GM23338 (cell line): ENCODE measurements at regions not wholly inside any gene's neighbourhood (a gene's known extent, or its start where the extent isn't known, plus 50 kb on each side); places are given as distances from the start of the nearest gene placed in this dataset.
A peak's percentile ranks its signal among the peaks of the same experiment; 100 is the strongest.

Source experiments
- ATAC-seq: fragments of 200-7000 bp; cut with Tn5 transposase; 3 replicates; pipeline ENCODE4 v1.9.1; 2020
- DNase-seq: peaks from one replicate; pipeline ENCODE4 v3.0.0-alpha.2; 2015; ENCODE audit warnings: low spot score
- H2AFZ ChIP-seq: fragments of 200-600 bp; sonication (generic); 2 replicates; pipeline ENCODE4 v1.8.0; 2016; ENCODE audit warnings: antibody characterized with exemption, mild to moderate bottlenecking, moderate library complexity
- H3F3A ChIP-seq: fragments of 200-600 bp; sonication (generic); replicated peaks from 2 replicates; pipeline ENCODE4 v1.8.0; 2017; ENCODE audit warnings: antibody characterized with exemption, mixed run types, low read depth
- H3K27ac ChIP-seq: fragments of 200-600 bp; sonication (generic); 2 replicates; pipeline ENCODE4 v1.6.1; 2016; ENCODE audit warnings: low read depth
- H3K27me3 ChIP-seq: fragments of 200-600 bp; sonication (generic); 2 replicates; pipeline ENCODE4 v1.8.0; 2016; ENCODE audit warnings: mild to moderate bottlenecking, mixed run types, moderate library complexity; ENCODE audit not compliant: insufficient read depth
- H3K36me3 ChIP-seq: fragments of 200-600 bp; sonication (generic); 2 replicates; pipeline ENCODE4 v1.8.0; 2016; ENCODE audit warnings: mild to moderate bottlenecking; ENCODE audit not compliant: insufficient read depth
- H3K4me1 ChIP-seq: fragments of 200-600 bp; sonication (generic); 2 replicates; pipeline ENCODE4 v1.8.0; 2016; ENCODE audit warnings: mild to moderate bottlenecking, moderate library complexity; ENCODE audit not compliant: insufficient read depth
- H3K4me2 ChIP-seq: fragments of 200-600 bp; sonication (generic); 2 replicates; pipeline ENCODE4 v1.7.1; 2017; ENCODE audit warnings: mixed run types
- H3K4me3 ChIP-seq: fragments of 200-600 bp; sonication (generic); 2 replicates; pipeline ENCODE4 v1.6.1; 2016; ENCODE audit warnings: mixed run types
- H3K79me2 ChIP-seq: fragments of 200-600 bp; sonication (generic); replicated peaks from 2 replicates; pipeline ENCODE4 v1.8.0; 2017; ENCODE audit warnings: mild to moderate bottlenecking; ENCODE audit not compliant: insufficient read depth
- H3K9me2 ChIP-seq: fragments of 200-600 bp; sonication (generic); 2 replicates; pipeline ENCODE4 v1.8.0; 2017; ENCODE audit not compliant: insufficient read depth
- H4K20me1 ChIP-seq: fragments of 200-600 bp; sonication (generic); replicated peaks from 2 replicates; pipeline ENCODE4 v1.8.0; 2017; ENCODE audit warnings: mild to moderate bottlenecking; ENCODE audit not compliant: insufficient read depth
- H3K27ac Mint-ChIP-seq: 2 replicates; pipeline ENCODE4 v1.8.0; 2020; ENCODE audit warnings: inconsistent platforms, mild to moderate bottlenecking, moderate library complexity, mixed read lengths
- H3K27me3 Mint-ChIP-seq: 3 replicates; pipeline ENCODE4 v1.8.0; 2022; ENCODE audit warnings: low read depth, mild to moderate bottlenecking, moderate library complexity, mixed read lengths, inconsistent platforms; ENCODE audit not compliant: insufficient read depth, poor library complexity
- H3K36me3 Mint-ChIP-seq: 3 replicates; pipeline ENCODE4 v1.8.0; 2021; ENCODE audit warnings: low read depth, mild to moderate bottlenecking, inconsistent platforms, moderate library complexity, mixed read lengths
- H3K4me1 Mint-ChIP-seq: 3 replicates; pipeline ENCODE4 v1.8.0; 2020; ENCODE audit warnings: mild to moderate bottlenecking, inconsistent platforms, mixed read lengths
- H3K4me3 Mint-ChIP-seq: 3 replicates; pipeline ENCODE4 v1.8.0; 2021; ENCODE audit warnings: moderate library complexity, mild to moderate bottlenecking, inconsistent platforms, mixed read lengths
- H3K9me3 Mint-ChIP-seq: 3 replicates; pipeline ENCODE4 v1.8.0; 2020; ENCODE audit warnings: moderate library complexity, mild to moderate bottlenecking, inconsistent platforms, mixed read lengths
- CREB1 ChIP-seq: fragments of 250-450 bp; sonication (Bioruptor Pico); IDR thresholded peaks from 2 replicates; pipeline ENCODE4 v1.5.0; 2020; ENCODE audit warnings: low read depth, mild to moderate bottlenecking, moderate library complexity
- EZH2 ChIP-seq: fragments of 200-600 bp; sonication (generic); IDR thresholded peaks from one replicate; pipeline ENCODE4 v1.8.0; 2017; ENCODE audit warnings: antibody characterized with exemption, mild to moderate bottlenecking, low read depth; ENCODE audit not compliant: unreplicated experiment
- EZH2phosphoT487 ChIP-seq: fragments of 200-600 bp; sonication (generic); IDR thresholded peaks from one replicate; pipeline ENCODE4 v1.8.1; 2018; ENCODE audit warnings: antibody characterized with exemption; ENCODE audit not compliant: unreplicated experiment
- JUNB ChIP-seq: IDR thresholded peaks from one replicate; pipeline ENCODE4 v1.6.1; 2016; ENCODE audit warnings: antibody characterized with exemption; ENCODE audit not compliant: unreplicated experiment
- STAT1 ChIP-seq: IDR thresholded peaks from one replicate; pipeline ENCODE4 v1.6.1; 2016; ENCODE audit warnings: antibody characterized with exemption; ENCODE audit not compliant: unreplicated experiment
- ZNF114 ChIP-seq: fragments of 250-450 bp; sonication (Bioruptor Pico); IDR thresholded peaks from 2 replicates; pipeline ENCODE4 v1.5.0; 2020; ENCODE audit warnings: mild to moderate bottlenecking, moderate library complexity
- ZNF331 ChIP-seq: fragments of 250-450 bp; sonication (Bioruptor Pico); IDR thresholded peaks from 2 replicates; pipeline ENCODE4 v1.5.0; 2020; ENCODE audit warnings: low read depth, mild to moderate bottlenecking, moderate library complexity
- TF ChIP-seq, protein P1 (sequence below): IDR thresholded peaks from one replicate; pipeline ENCODE4 v1.6.1; 2018; ENCODE audit warnings: antibody characterized with exemption; ENCODE audit not compliant: unreplicated experiment

DNA sequence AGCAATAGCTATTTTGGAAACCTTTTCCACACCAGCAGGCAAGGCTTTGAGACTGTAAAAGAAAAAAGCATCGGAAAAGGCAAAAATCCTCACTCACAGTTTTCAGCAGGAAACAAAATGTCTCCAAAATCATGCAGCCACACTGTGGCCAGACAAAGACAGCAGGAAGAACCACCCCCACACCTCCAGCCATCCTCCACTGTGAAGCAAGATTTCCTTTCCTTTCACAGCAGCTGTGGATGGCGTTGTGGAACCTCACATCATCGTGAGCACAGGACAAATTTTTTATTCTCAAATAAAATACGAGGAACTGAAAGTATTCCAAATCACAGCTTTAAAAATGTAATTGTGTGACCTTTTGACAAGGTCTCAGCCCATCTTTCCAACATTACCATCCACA lies 351.7 kb upstream of the NOCT start:
- no peaks in the 10 kb centered on the region; the same call in 2 of the 3 replicates for H3K36me3 Mint-ChIP-seq
- DNase-seq, result no peak
- ATAC-seq, result no peak
- H3K4me3 Mint-ChIP-seq, result no peak overlapping the region
- H3F3A ChIP-seq, result peaks cover 6% of the 10 kb centered on the region; the same call in 1 of the 2 replicates
- H3K4me1 ChIP-seq, result peaks cover 28% of the 10 kb centered on the region
- peaks cover 23% of the 10 kb centered on the region for H3K9me2 ChIP-seq
- H3K36me3 ChIP-seq, result no peaks in the 10 kb centered on the region
- no peaks in the 10 kb centered on the region; the same call in 2 of the 3 replicates for H3K9me3 Mint-ChIP-seq
- H2AFZ ChIP-seq, result peak overlapping the region; percentile 95
- H3K4me2 ChIP-seq, result no peak overlapping the region
- no peaks in the 10 kb centered on the region for H4K20me1 ChIP-seq
- H3K27me3 ChIP-seq, result no peaks in the 10 kb centered on the region
- TF ChIP-seq STAT1 (no peak), EZH2phosphoT487 (no peak), ZNF114 (no peak), EZH2 (no peak)
- TF ChIP-seq, protein P1, sequence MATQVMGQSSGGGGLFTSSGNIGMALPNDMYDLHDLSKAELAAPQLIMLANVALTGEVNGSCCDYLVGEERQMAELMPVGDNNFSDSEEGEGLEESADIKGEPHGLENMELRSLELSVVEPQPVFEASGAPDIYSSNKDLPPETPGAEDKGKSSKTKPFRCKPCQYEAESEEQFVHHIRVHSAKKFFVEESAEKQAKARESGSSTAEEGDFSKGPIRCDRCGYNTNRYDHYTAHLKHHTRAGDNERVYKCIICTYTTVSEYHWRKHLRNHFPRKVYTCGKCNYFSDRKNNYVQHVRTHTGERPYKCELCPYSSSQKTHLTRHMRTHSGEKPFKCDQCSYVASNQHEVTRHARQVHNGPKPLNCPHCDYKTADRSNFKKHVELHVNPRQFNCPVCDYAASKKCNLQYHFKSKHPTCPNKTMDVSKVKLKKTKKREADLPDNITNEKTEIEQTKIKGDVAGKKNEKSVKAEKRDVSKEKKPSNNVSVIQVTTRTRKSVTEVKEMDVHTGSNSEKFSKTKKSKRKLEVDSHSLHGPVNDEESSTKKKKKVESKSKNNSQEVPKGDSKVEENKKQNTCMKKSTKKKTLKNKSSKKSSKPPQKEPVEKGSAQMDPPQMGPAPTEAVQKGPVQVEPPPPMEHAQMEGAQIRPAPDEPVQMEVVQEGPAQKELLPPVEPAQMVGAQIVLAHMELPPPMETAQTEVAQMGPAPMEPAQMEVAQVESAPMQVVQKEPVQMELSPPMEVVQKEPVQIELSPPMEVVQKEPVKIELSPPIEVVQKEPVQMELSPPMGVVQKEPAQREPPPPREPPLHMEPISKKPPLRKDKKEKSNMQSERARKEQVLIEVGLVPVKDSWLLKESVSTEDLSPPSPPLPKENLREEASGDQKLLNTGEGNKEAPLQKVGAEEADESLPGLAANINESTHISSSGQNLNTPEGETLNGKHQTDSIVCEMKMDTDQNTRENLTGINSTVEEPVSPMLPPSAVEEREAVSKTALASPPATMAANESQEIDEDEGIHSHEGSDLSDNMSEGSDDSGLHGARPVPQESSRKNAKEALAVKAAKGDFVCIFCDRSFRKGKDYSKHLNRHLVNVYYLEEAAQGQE, result no peak
- peaks cover 26% of the 10 kb centered on the region for H3K4me1 Mint-ChIP-seq
- no peaks in the 10 kb centered on the region for H3K79me2 ChIP-seq
- H3K4me3 ChIP-seq, result no peak overlapping the region
- H3K27ac Mint-ChIP-seq, result no peak overlapping the region
- no peak overlapping the region for H3K27ac ChIP-seq
- peaks cover 12% of the 10 kb centered on the region for H3K27me3 Mint-ChIP-seq

DNA sequence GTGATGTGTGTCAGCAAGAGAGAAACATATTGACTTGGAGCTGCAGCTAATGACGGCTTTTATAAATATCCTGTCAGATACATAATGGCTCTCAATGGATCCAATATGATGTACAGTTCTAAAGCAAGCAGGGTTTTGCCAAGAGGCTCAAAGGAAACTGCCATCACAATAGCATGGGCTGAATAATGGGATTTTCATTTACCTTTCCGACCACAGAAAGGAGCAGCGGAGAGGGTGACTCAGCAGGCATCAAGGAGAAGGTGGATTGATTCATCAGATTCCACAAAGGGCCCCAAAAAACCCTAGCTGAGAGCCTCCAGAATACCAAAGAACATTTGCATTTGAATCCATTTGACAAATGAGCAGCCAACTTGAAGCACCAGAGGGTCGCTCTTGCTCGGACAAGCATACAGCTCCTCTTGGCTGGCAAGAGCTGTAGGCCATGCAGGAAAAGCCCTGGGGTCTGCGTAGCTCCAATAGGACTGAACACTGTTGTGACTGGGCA lies 355.7 kb upstream of the NOCT start:
- peak overlapping the region; percentile 78 for H3K4me2 ChIP-seq
- Mint-ChIP-seq H3K4me1 (peaks cover 45% of the 10 kb centered on the region), H3K27ac (peak overlapping the region; percentile 74), H3K9me3 (no peaks in the 10 kb centered on the region), H3K36me3 (peaks cover 2% of the 10 kb centered on the region; the same call in 1 of the 3 replicates), H3K4me3 (peak overlapping the region; percentile 50), H3K27me3 (peaks cover 10% of the 10 kb centered on the region)
- peak overlapping the region; percentile 92 for H3K27ac ChIP-seq
- no peak overlapping the region for H2AFZ ChIP-seq
- peaks cover 24% of the 10 kb centered on the region; the same call in 1 of the 2 replicates for H3K9me2 ChIP-seq
- peak overlapping the region; percentile 45 for H3K4me3 ChIP-seq
- peaks cover 43% of the 10 kb centered on the region for H3K4me1 ChIP-seq
- DNase-seq, result peak; percentile 72
- no peaks in the 10 kb centered on the region for H3K27me3 ChIP-seq
- H4K20me1 ChIP-seq, result no peaks in the 10 kb centered on the region
- no peaks in the 10 kb centered on the region for H3K79me2 ChIP-seq
- H3K36me3 ChIP-seq, result no peaks in the 10 kb centered on the region
- ATAC-seq, result peak; percentile 81
- peaks cover 16% of the 10 kb centered on the region; the same call in 1 of the 2 replicates for H3F3A ChIP-seq
- TF ChIP-seq, protein P1, result no peak
- TF ChIP-seq CREB1 (CRISPR knock-in tag), result peak; percentile 40
- TF ChIP-seq STAT1, result no peak
- no peak for TF ChIP-seq JUNB
- TF ChIP-seq ZNF331 (CRISPR knock-in tag), result no peak
- TF ChIP-seq EZH2, result no peak
